22Rv1 (cell line): ENCODE measurements at regions not wholly inside any gene's neighbourhood (a gene's known extent, or its start where the extent isn't known, plus 50 kb on each side); places are given as distances from the start of the nearest gene placed in this dataset.
"Not testable (repeated sequence)": the region's sequence is repeated elsewhere in the genome, so short reads cannot be mapped to it uniquely, and the experiment has no call there.

ENCODE experiments used
- ZFX ChIP-seq: fragments of 450-650 bp; IDR thresholded peaks from 2 replicates; pipeline ENCODE4 v1.6.1; 2017; ENCODE audit warnings: antibody characterized with exemption, borderline replicate concordance
- TF ChIP-seq, protein P1 (sequence below): fragments of 450-650 bp; IDR thresholded peaks from 2 replicates; pipeline ENCODE4 v1.5.1; 2017; ENCODE audit warnings: mild to moderate bottlenecking

DNA sequence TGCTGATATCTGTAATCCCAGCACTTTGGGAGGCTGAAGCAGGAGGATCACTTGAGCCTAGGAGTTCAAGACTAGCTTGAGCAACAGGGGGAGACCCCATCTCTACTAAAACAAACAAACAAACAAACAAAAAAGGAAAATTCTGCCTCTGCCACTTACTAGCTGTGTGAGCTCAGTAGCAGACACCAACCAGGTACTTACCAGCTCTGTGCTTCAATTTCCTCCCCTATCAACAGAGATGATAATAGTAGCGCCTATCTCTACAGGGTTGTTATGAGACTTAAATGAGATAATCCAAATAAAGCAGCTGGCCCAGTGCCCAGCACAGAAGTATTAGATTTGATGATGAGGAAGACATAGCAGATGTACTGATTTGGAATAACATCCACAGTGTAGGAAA is 120.3 kb downstream of the LRRC37A3 start:
- TF ChIP-seq, protein P1, sequence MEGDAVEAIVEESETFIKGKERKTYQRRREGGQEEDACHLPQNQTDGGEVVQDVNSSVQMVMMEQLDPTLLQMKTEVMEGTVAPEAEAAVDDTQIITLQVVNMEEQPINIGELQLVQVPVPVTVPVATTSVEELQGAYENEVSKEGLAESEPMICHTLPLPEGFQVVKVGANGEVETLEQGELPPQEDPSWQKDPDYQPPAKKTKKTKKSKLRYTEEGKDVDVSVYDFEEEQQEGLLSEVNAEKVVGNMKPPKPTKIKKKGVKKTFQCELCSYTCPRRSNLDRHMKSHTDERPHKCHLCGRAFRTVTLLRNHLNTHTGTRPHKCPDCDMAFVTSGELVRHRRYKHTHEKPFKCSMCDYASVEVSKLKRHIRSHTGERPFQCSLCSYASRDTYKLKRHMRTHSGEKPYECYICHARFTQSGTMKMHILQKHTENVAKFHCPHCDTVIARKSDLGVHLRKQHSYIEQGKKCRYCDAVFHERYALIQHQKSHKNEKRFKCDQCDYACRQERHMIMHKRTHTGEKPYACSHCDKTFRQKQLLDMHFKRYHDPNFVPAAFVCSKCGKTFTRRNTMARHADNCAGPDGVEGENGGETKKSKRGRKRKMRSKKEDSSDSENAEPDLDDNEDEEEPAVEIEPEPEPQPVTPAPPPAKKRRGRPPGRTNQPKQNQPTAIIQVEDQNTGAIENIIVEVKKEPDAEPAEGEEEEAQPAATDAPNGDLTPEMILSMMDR = not testable (repeated sequence)
- TF ChIP-seq ZFX = not testable (repeated sequence)
